H1 (cell line): ENCODE measurements at regions not wholly inside any gene's neighbourhood (a gene's known extent, or its start where the extent isn't known, plus 50 kb on each side); places are given as distances from the start of the nearest gene placed in this dataset.

Experiments
- CTCF ChIA-PET: fragments of 300-600 bp; sonication (Branson Sonifier 250); formaldehyde crosslinking; loops from one replicate; lab custom pipeline; 2021; ENCODE audit not compliant: partially characterized antibody; lab: Charles Lee
- POLR2A ChIA-PET: fragments of 300-600 bp; sonication (Branson Sonifier 250); formaldehyde crosslinking; loops from one replicate; lab custom pipeline; 2021; ENCODE audit warnings: inconsistent platforms; ENCODE audit not compliant: partially characterized antibody; lab: Charles Lee
- DNase-seq, 2 experiments: peaks; one replicate each; pipeline versions ENCODE4 v3.0.0 to v3.0.0-alpha.2; 2010 to 2022; ENCODE audit warnings: low spot score in 2 of 2, low read depth in 1 of 2, mixed read lengths in 1 of 2
- FAIRE-seq: peaks from 2 replicates; lab custom pipeline; 2011; peaks lifted over from hg19 to GRCh38; lab: Jason Lieb, UNC
- H2AFZ ChIP-seq: 2 replicates; pipeline ENCODE4 v1.8.1; 2012; ENCODE audit warnings: low read length, inconsistent platforms
- H2AK5ac ChIP-seq: 2 replicates; pipeline ENCODE4 v1.6.1; 2013; ENCODE audit warnings: low read depth, low read length
- H2BK120ac ChIP-seq: replicated peaks from 2 replicates; pipeline ENCODE3; 2013; ENCODE audit warnings: low read depth, low read length, inconsistent platforms
- H2BK12ac ChIP-seq: 2 replicates; pipeline ENCODE4 v1.6.1; 2013; ENCODE audit warnings: low read depth, low read length
- H2BK15ac ChIP-seq: 2 replicates; pipeline ENCODE4 v1.6.1; 2013; ENCODE audit warnings: low read length
- H2BK20ac ChIP-seq: 2 replicates; pipeline ENCODE4 v1.6.1; 2013; ENCODE audit warnings: low read length
- H2BK5ac ChIP-seq: 2 replicates; pipeline ENCODE4 v1.6.1; 2013; ENCODE audit warnings: low read depth, low read length
- H3K14ac ChIP-seq: 2 replicates; pipeline ENCODE4 v1.6.1; 2013; ENCODE audit warnings: inconsistent platforms; ENCODE audit not compliant: insufficient read length
- H3K18ac ChIP-seq: 2 replicates; pipeline ENCODE4 v1.6.1; 2013; ENCODE audit warnings: low read length; ENCODE audit errors: extremely low read depth
- H3K23ac ChIP-seq: 2 replicates; pipeline ENCODE4 v1.6.1; 2013; ENCODE audit warnings: inconsistent platforms; ENCODE audit not compliant: insufficient read length
- H3K23me2 ChIP-seq: 2 replicates; pipeline ENCODE4 v1.6.1; 2013; ENCODE audit warnings: low read depth, low read length
- H3K27ac ChIP-seq: 2 replicates; pipeline ENCODE4 v1.6.1; 2011; ENCODE audit warnings: low read depth, low read length, inconsistent platforms
- H3K27me3 ChIP-seq, 4 experiments: replicated peaks in 1 of 4; 1 replicate in 1 of 4; 2 replicates in 3 of 4; pipeline versions ENCODE4 v1.6.1 to v1.8.1; 2011 to 2013; ENCODE audit warnings: low read length in 3 of 4, mild to moderate bottlenecking in 3 of 4, inconsistent platforms in 2 of 4, mixed read lengths in 2 of 4, moderate library complexity in 1 of 4; ENCODE audit not compliant: control insufficient read depth in 3 of 4, insufficient read depth in 3 of 4; ENCODE audit errors: extremely low read depth in 1 of 4
- H3K36me3 ChIP-seq, 4 experiments: 2 replicates each; pipeline versions ENCODE4 v1.6.1 to v1.8.1; 2011 to 2013; ENCODE audit warnings: mild to moderate bottlenecking in 4 of 4, low read length in 3 of 4, moderate library complexity in 2 of 4, control low read depth in 1 of 4, inconsistent platforms in 1 of 4; ENCODE audit not compliant: insufficient read depth in 4 of 4, control insufficient read depth in 2 of 4
- H3K4ac ChIP-seq: replicated peaks from 2 replicates; pipeline ENCODE3; 2013; ENCODE audit warnings: low read length, low read depth, mixed read lengths, inconsistent platforms; ENCODE audit not compliant: insufficient read length
- H3K4me1 ChIP-seq, 4 experiments: replicated peaks in 1 of 4; 1 replicate in 1 of 4; 2 replicates in 3 of 4; pipeline versions ENCODE4 v1.6.1 to v1.8.1; 2011 to 2013; ENCODE audit warnings: low read length in 3 of 4, inconsistent platforms in 2 of 4, mixed read lengths in 1 of 4; ENCODE audit not compliant: insufficient read depth in 4 of 4, control insufficient read depth in 3 of 4
- H3K4me2 ChIP-seq, 2 experiments: 2 replicates each; pipeline versions ENCODE4 v1.6.1 to v1.8.1; 2011 to 2013; ENCODE audit warnings: low read depth in 2 of 2, low read length in 2 of 2, control low read depth in 1 of 2, inconsistent platforms in 1 of 2, mild to moderate bottlenecking in 1 of 2; ENCODE audit not compliant: insufficient read depth in 1 of 2
- H3K4me3 ChIP-seq, 4 experiments: fragments of 200-600, 300-600 bp in 1 of 4; sonication (generic), shearing (Covaris generic), sonication (Bioruptor Twin) in 1 of 4; 2 replicates each; pipeline versions ENCODE4 v1.5.1 to v1.8.1; 2011 to 2016; ENCODE audit warnings: low read length in 4 of 4, low read depth in 3 of 4, control low read depth in 2 of 4, inconsistent platforms in 2 of 4, mild to moderate bottlenecking in 2 of 4, mixed read lengths in 1 of 4, moderate library complexity in 1 of 4; ENCODE audit not compliant: insufficient read depth in 2 of 4; ENCODE audit errors: extremely low read depth in 1 of 4
- H3K56ac ChIP-seq: replicated peaks from 2 replicates; pipeline ENCODE3; 2013; ENCODE audit warnings: low read depth, mild to moderate bottlenecking, mixed read lengths, low read length, inconsistent platforms; ENCODE audit not compliant: insufficient read length
- H3K79me1 ChIP-seq: 2 replicates; pipeline ENCODE4 v1.6.1; 2013; ENCODE audit warnings: low read depth, low read length, control low read depth
- H3K79me2 ChIP-seq, 2 experiments: 2 replicates each; pipeline versions ENCODE4 v1.6.1 to v1.8.1; 2012 to 2013; ENCODE audit warnings: low read length in 2 of 2, mild to moderate bottlenecking in 2 of 2, inconsistent platforms in 1 of 2; ENCODE audit not compliant: insufficient read depth in 2 of 2, control insufficient read depth in 1 of 2
- H3K9ac ChIP-seq, 4 experiments: replicated peaks in 1 of 4; 1 replicate in 1 of 4; 2 replicates in 3 of 4; pipeline versions ENCODE4 v1.6.1 to v1.8.1; 2011 to 2013; ENCODE audit warnings: low read depth in 3 of 4, low read length in 3 of 4, control low read depth in 2 of 4, mild to moderate bottlenecking in 2 of 4, moderate library complexity in 2 of 4, inconsistent platforms in 1 of 4; ENCODE audit errors: extremely low read depth in 1 of 4
- H3K9me3 ChIP-seq, 2 experiments: 2 replicates each; pipeline versions ENCODE4 v1.6.1 to v1.8.1; 2012 to 2013; ENCODE audit warnings: mild to moderate bottlenecking in 2 of 2, moderate library complexity in 2 of 2, control low read depth in 1 of 2, inconsistent platforms in 1 of 2, low read depth in 1 of 2, low read length in 1 of 2, mixed read lengths in 1 of 2; ENCODE audit not compliant: insufficient read depth in 2 of 2
- H4K20me1 ChIP-seq, 2 experiments: replicated peaks in 1 of 2; 2 replicates each; pipeline versions ENCODE3 to v1.8.1; 2011 to 2013; ENCODE audit warnings: inconsistent platforms in 2 of 2, low read length in 2 of 2, mild to moderate bottlenecking in 1 of 2; ENCODE audit not compliant: insufficient read depth in 2 of 2, control insufficient read depth in 1 of 2
- H4K5ac ChIP-seq: 2 replicates; pipeline ENCODE4 v1.6.1; 2013; ENCODE audit warnings: low read length, low read depth, mixed read lengths, inconsistent platforms; ENCODE audit not compliant: insufficient read length
- H4K8ac ChIP-seq: 2 replicates; pipeline ENCODE4 v1.8.0; 2013; ENCODE audit warnings: mild to moderate bottlenecking, moderate library complexity, low read length, inconsistent platforms; ENCODE audit not compliant: insufficient read depth; ENCODE audit errors: extremely low read depth
- H4K91ac ChIP-seq: replicated peaks from 2 replicates; pipeline ENCODE3; 2013; ENCODE audit warnings: low read length, mixed read lengths, inconsistent platforms; ENCODE audit not compliant: insufficient read length
- JUND ChIP-seq: IDR thresholded peaks from 2 replicates; pipeline ENCODE4 v1.6.1; 2011; ENCODE audit warnings: mild to moderate bottlenecking, improper control_type of control experiment, low read length
- PHF8 ChIP-seq: fragments of 200-600 bp; sonication (generic); conservative IDR thresholded peaks from 2 replicates; pipeline ENCODE4 v1.7.1; 2012; ENCODE audit warnings: low read depth, mild to moderate bottlenecking, inconsistent platforms, low read length, moderate library complexity
- RBBP5 ChIP-seq: IDR thresholded peaks from 2 replicates; pipeline ENCODE4 v1.7.1; 2012; ENCODE audit warnings: low read depth, mild to moderate bottlenecking, inconsistent platforms, low read length, moderate library complexity, borderline replicate concordance
- SP1 ChIP-seq: IDR thresholded peaks from 2 replicates; pipeline ENCODE4 v1.6.1; 2011; ENCODE audit warnings: low read depth, low read length
- TBP ChIP-seq: IDR thresholded peaks from 2 replicates; pipeline ENCODE4 v1.6.1; 2011; ENCODE audit warnings: low read depth, low read length, improper control_type of control experiment
- WGBS, 2 experiments: shearing (Covaris generic) in 1 of 2; methylation state at CpG; one replicate each; pipeline versions ENCODE4 v1.1.6 to v1.1.7; 2013 to 2015; ENCODE audit warnings: low lambda C conversion rate in 2 of 2, mixed read lengths in 2 of 2, inconsistent platforms in 1 of 2, low coverage in 1 of 2, missing lambda C conversion rate in 1 of 2; ENCODE audit not compliant: insufficient replicate concordance in 2 of 2, insufficient coverage in 1 of 2, insufficient read length in 1 of 2; ENCODE audit errors: extremely low coverage in 1 of 2, missing lambda C conversion rate in 1 of 2; 5-methylcytosine and 5-hydroxymethylcytosine counted together
- TF ChIP-seq, protein P1 (sequence below): IDR thresholded peaks from 2 replicates; pipeline ENCODE4 v1.6.1; 2012; ENCODE audit warnings: low read length, inconsistent platforms

- H3K4me1 ChIP-seq = peaks cover 6 to 12% (median 8%) of the 10 kb centered on the region in 4 experiments; a peak in 4 of 7 replicates
- H2BK120ac ChIP-seq = no peak overlapping the region
- no peak for FAIRE-seq
- H3K14ac ChIP-seq = no peak overlapping the region
- no peak overlapping the region for H3K4ac ChIP-seq
- H3K79me2 ChIP-seq = no peaks in the 10 kb centered on the region
- no peaks in the 10 kb centered on the region for H4K20me1 ChIP-seq
- no peak overlapping the region for H3K18ac ChIP-seq
- POLR2A ChIA-PET = no interaction called here
- no peaks in the 10 kb centered on the region for H3K23me2 ChIP-seq
- peak overlapping the region; percentile 68; the same call in 1 of the 2 replicates for H2BK12ac ChIP-seq
- H3K36me3 ChIP-seq = no peaks in the 10 kb centered on the region
- no peak overlapping the region for H3K4me2 ChIP-seq
- no peak overlapping the region for H3K23ac ChIP-seq
- H2AFZ ChIP-seq = no peak overlapping the region
- no peaks in the 10 kb centered on the region for H3K27me3 ChIP-seq
- no peak overlapping the region for H4K5ac ChIP-seq
- H3K79me1 ChIP-seq = no peaks in the 10 kb centered on the region
- H2AK5ac ChIP-seq = no peak overlapping the region
- H4K8ac ChIP-seq = no peak overlapping the region
- 0 out of 2 replicates have a peak overlapping the region, but pooled peaks have one; percentile 44 for H2BK5ac ChIP-seq
- no peak overlapping the region for H3K56ac ChIP-seq
- no peak overlapping the region for H3K4me3 ChIP-seq
- peak overlapping the region; percentile 25 for H4K91ac ChIP-seq
- H2BK20ac ChIP-seq = peak overlapping the region; percentile 66; the same call in 1 of the 2 replicates
- no peak overlapping the region for H3K27ac ChIP-seq
- peak overlapping the region; percentile 66; the same call in 1 of the 2 replicates for H2BK15ac ChIP-seq
- DNase-seq = no peak
- H3K9ac ChIP-seq = no peak overlapping the region
- WGBS, 2 experiments = 87% methylated on average over 10 of the region's 10 CpGs; no CpG with 5 or more reads in 1 of the 2 experiments
- H3K9me3 ChIP-seq = no peaks in the 10 kb centered on the region
- CTCF ChIA-PET = no interaction called here
- TF ChIP-seq JUND = no peak
- no peak for TF ChIP-seq TBP
- no peak for TF ChIP-seq PHF8
- TF ChIP-seq RBBP5 = no peak
- TF ChIP-seq SP1 = no peak
- TF ChIP-seq, protein P1, sequence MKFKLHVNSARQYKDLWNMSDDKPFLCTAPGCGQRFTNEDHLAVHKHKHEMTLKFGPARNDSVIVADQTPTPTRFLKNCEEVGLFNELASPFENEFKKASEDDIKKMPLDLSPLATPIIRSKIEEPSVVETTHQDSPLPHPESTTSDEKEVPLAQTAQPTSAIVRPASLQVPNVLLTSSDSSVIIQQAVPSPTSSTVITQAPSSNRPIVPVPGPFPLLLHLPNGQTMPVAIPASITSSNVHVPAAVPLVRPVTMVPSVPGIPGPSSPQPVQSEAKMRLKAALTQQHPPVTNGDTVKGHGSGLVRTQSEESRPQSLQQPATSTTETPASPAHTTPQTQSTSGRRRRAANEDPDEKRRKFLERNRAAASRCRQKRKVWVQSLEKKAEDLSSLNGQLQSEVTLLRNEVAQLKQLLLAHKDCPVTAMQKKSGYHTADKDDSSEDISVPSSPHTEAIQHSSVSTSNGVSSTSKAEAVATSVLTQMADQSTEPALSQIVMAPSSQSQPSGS = no peak
Measured at GRCh38 chr15:67944010-67944641, 104.3 kb upstream of the RNU6-1 start.
